ENCODE measurements at regions not wholly inside any gene's neighbourhood (a gene's known extent, or its start where the extent isn't known, plus 50 kb on each side); places are given as distances from the start of the nearest gene placed in this dataset.

- H3K9me3 ChIP-seq, result peaks cover 0 to 4% (median 0%) of the 10 kb centered on the region in 4 donors
- intact Hi-C loops (cut with DNase I), result no loop called here
- WGBS, result 77% methylated on average over 17 of the region's 17 CpGs
These were observed 117.6 kb upstream of the SPATA13 start for GRCh38 chr13:24042710-24043440.

GRCh38 chr13:24043590-24044350, 116.8 kb upstream of the SPATA13 start:
- H3K36me3 ChIP-seq, result no peaks in the 10 kb centered on the region
- peaks cover 0 to 18% (median 15%) of the 10 kb centered on the region in 4 donors for H3K4me1 ChIP-seq
- H3K27ac ChIP-seq (replicated peaks in 1 of 4), result peak overlapping the region in 2 of 4 donors; percentile 22 to 25
- WGBS, result 74% methylated on average over 9 of the region's 9 CpGs
- DNase-seq (ENCODE audit: extremely low spot score), result no peak
- TF ChIP-seq POLR2AphosphoS5 (IDR thresholded peaks at IDR 0.05) (no peak), EP300 (IDR thresholded peaks at IDR 0.05) (no peak)
- intact Hi-C loops (cut with DNase I), result no loop called here
- no peak overlapping the region for H3K4me3 ChIP-seq
- peaks cover 0 to 4% (median 0%) of the 10 kb centered on the region in 4 donors for H3K9me3 ChIP-seq
- no peaks in the 10 kb centered on the region for H3K27me3 ChIP-seq

More at GRCh38 chr13:24042710-24043440, 117.6 kb upstream of the SPATA13 start:
- DNase-seq (ENCODE audit: extremely low spot score), result no peak
- no peaks in the 10 kb centered on the region for H3K27me3 ChIP-seq
- no peak overlapping the region for H3K4me3 ChIP-seq
- TF ChIP-seq EP300 (IDR thresholded peaks at IDR 0.05) (no peak), POLR2A (IDR thresholded peaks at IDR 0.05; ENCODE audit: low read depth) (no peak), POLR2AphosphoS5 (IDR thresholded peaks at IDR 0.05) (no peak)
- no peak overlapping the region for H3K27ac ChIP-seq (replicated peaks in 1 of 4)
- peaks cover 0 to 25% (median 21%) of the 10 kb centered on the region in 4 donors for H3K4me1 ChIP-seq
- no peaks in the 10 kb centered on the region for H3K36me3 ChIP-seq

GRCh38 chr13:24045597-24045996, 114.9 kb upstream of the SPATA13 start:
- WGBS, result 71% methylated on average over 4 of the region's 4 CpGs
- Histone ChIP-seq H3K4me3 (no peak overlapping the region), H3K36me3 (no peaks in the 10 kb centered on the region), H3K27ac (replicated peaks in 1 of 4) (no peak overlapping the region), H3K4me1 (peaks cover 3 to 23% (median 11%) of the 10 kb centered on the region in 4 donors), H3K9me3 (peaks cover 0 to 4% (median 0%) of the 10 kb centered on the region in 4 donors), H3K27me3 (no peaks in the 10 kb centered on the region)
- TF ChIP-seq POLR2A (IDR thresholded peaks at IDR 0.05; ENCODE audit: low read depth), result no peak
- no peak for TF ChIP-seq CTCF (IDR thresholded peaks at IDR 0.05)
- no peak for TF ChIP-seq POLR2AphosphoS5 (IDR thresholded peaks at IDR 0.05)
- TF ChIP-seq EP300 (IDR thresholded peaks at IDR 0.05), result no peak
- no peak for DNase-seq (ENCODE audit: extremely low spot score)
- intact Hi-C loops (cut with DNase I), result no loop called here

GRCh38 chr13:24050292-24050711, 110.2 kb upstream of the SPATA13 start:
- WGBS, result 62% methylated on average over 6 of the region's 6 CpGs
- intact Hi-C loops (cut with DNase I), result loop anchor here (10.0 kb wide), 2 partner anchors 104 to 174 kb away; no protein-coding TSS in a partner anchor
- Histone ChIP-seq H3K27ac (replicated peaks in 1 of 4) (peak overlapping the region in 3 of 4 donors; percentile 5 to 57 (median 37)), H3K4me3 (no peak overlapping the region), H3K27me3 (no peaks in the 10 kb centered on the region), H3K4me1 (peaks cover 15 to 46% (median 38%) of the 10 kb centered on the region in 4 donors), H3K36me3 (no peaks in the 10 kb centered on the region), H3K9me3 (peaks cover 0 to 4% (median 0%) of the 10 kb centered on the region in 4 donors)
- DNase-seq (ENCODE audit: extremely low spot score), result no peak
- TF ChIP-seq EP300 (IDR thresholded peaks at IDR 0.05), result no peak
- no peak for TF ChIP-seq POLR2A (IDR thresholded peaks at IDR 0.05; ENCODE audit: low read depth)
- no peak for TF ChIP-seq CTCF (IDR thresholded peaks at IDR 0.05)

GRCh38 chr13:24050796-24051715, 109.5 kb upstream of the SPATA13 start:
- Histone ChIP-seq H3K27me3 (no peaks in the 10 kb centered on the region), H3K4me1 (peaks cover 15 to 42% (median 36%) of the 10 kb centered on the region in 4 donors), H3K36me3 (no peaks in the 10 kb centered on the region), H3K9me3 (peaks cover 0 to 4% (median 0%) of the 10 kb centered on the region in 4 donors), H3K27ac (replicated peaks in 1 of 4) (peak overlapping the region in 3 of 4 donors; percentile 5 to 66 (median 57)), H3K4me3 (no peak overlapping the region)
- DNase-seq (ENCODE audit: extremely low spot score), result no peak
- intact Hi-C loops (cut with DNase I), result loop anchor here (10.0 kb wide), 2 partner anchors 104 to 174 kb away; no protein-coding TSS in a partner anchor
- WGBS, result 84% methylated on average over 8 of the region's 10 CpGs
- no peak for TF ChIP-seq POLR2A (IDR thresholded peaks at IDR 0.05; ENCODE audit: low read depth)
- TF ChIP-seq EP300 (IDR thresholded peaks at IDR 0.05), result no peak
- no peak for TF ChIP-seq POLR2AphosphoS5 (IDR thresholded peaks at IDR 0.05)
- no peak for TF ChIP-seq CTCF (IDR thresholded peaks at IDR 0.05)

Measured in esophagus muscularis mucosa (tissue), 4 donors.